Astrocyte (in vitro differentiated cells and primary cell): ENCODE measurements at regions not wholly inside any gene's neighbourhood (a gene's known extent, or its start where the extent isn't known, plus 50 kb on each side); places are given as distances from the start of the nearest gene placed in this dataset.

Source experiments
- CTCF ChIP-seq: IDR thresholded peaks from 2 replicates; pipeline ENCODE4 v1.5.1; 2011; ENCODE audit warnings: low read depth, mild to moderate bottlenecking, inconsistent platforms, low read length, moderate library complexity; ENCODE audit not compliant: insufficient read depth
- EZH2 ChIP-seq: IDR thresholded peaks from 2 replicates; pipeline ENCODE4 v1.6.1; 2012; ENCODE audit warnings: mild to moderate bottlenecking, low read length, inconsistent platforms; ENCODE audit not compliant: insufficient read depth

- no peak for TF ChIP-seq CTCF
- TF ChIP-seq EZH2: no peak
Measured at GRCh38 chr4:19698961-19699360, 552.7 kb upstream of the SLIT2 start.
